GM18505 (cell line): ENCODE measurements at regions not wholly inside any gene's neighbourhood (a gene's known extent, or its start where the extent isn't known, plus 50 kb on each side); places are given as distances from the start of the nearest gene placed in this dataset.
"Not testable (repeated sequence)": the region's sequence is repeated elsewhere in the genome, so short reads cannot be mapped to it uniquely, and the experiment has no call there.

ENCODE experiments used
- ATAC-seq: cut with Tn5 transposase; IDR thresholded peaks from one replicate; pipeline ENCODE4 v1.9.1; 2021; ENCODE audit not compliant: unreplicated experiment

GRCh38 chr13:18322821-18323220, 858.8 kb downstream of the TUBA3C start:
- not testable (repeated sequence) for ATAC-seq

- not testable (repeated sequence) for ATAC-seq
These were observed 862.0 kb downstream of the TUBA3C start for GRCh38 chr13:18319653-18320052.

GRCh38 chr13:18303240-18303813, 878.3 kb downstream of the TUBA3C start:
- ATAC-seq, result not testable (repeated sequence)

- not testable (repeated sequence) for ATAC-seq
These were observed 880.7 kb downstream of the TUBA3C start for GRCh38 chr13:18300968-18301367.

- ATAC-seq, result not testable (repeated sequence)
These were observed 884.3 kb downstream of the TUBA3C start for GRCh38 chr13:18297359-18297758.

- ATAC-seq, result not testable (repeated sequence)
These were observed 885.0 kb downstream of the TUBA3C start for GRCh38 chr13:18296617-18297016.

GRCh38 chr13:18294311-18294710, 887.3 kb downstream of the TUBA3C start:
- ATAC-seq, result not testable (repeated sequence)

- ATAC-seq, result not testable (repeated sequence)
These were observed 894.8 kb downstream of the TUBA3C start for GRCh38 chr13:18286848-18287247.

- not testable (repeated sequence) for ATAC-seq
These were observed 896.0 kb downstream of the TUBA3C start for GRCh38 chr13:18285663-18286062.

- ATAC-seq, result not testable (repeated sequence)
These were observed 897.6 kb downstream of the TUBA3C start for GRCh38 chr13:18284040-18284439.

- ATAC-seq, result not testable (repeated sequence)
These were observed 899.6 kb downstream of the TUBA3C start for GRCh38 chr13:18281829-18282597.

- ATAC-seq, result not testable (repeated sequence)
These were observed 900.5 kb downstream of the TUBA3C start for GRCh38 chr13:18280904-18281828.

- not testable (repeated sequence) for ATAC-seq
These were observed 901.7 kb downstream of the TUBA3C start for GRCh38 chr13:18279971-18280370.

GRCh38 chr13:18277372-18277771, 904.3 kb downstream of the TUBA3C start:
- not testable (repeated sequence) for ATAC-seq

- not testable (repeated sequence) for ATAC-seq
These were observed 905.3 kb downstream of the TUBA3C start for GRCh38 chr13:18276280-18276679.

- ATAC-seq, result not testable (repeated sequence)
These were observed 907.7 kb downstream of the TUBA3C start for GRCh38 chr13:18273785-18274514.

- ATAC-seq, result not testable (repeated sequence)
These were observed 922.7 kb downstream of the TUBA3C start for GRCh38 chr13:18258801-18259419.

GRCh38 chr13:18257686-18258085, 923.9 kb downstream of the TUBA3C start:
- not testable (repeated sequence) for ATAC-seq

GRCh38 chr13:18252848-18253247, 928.8 kb downstream of the TUBA3C start:
- ATAC-seq, result not testable (repeated sequence)
